DND-41 (cell line): ENCODE measurements at regions not wholly inside any gene's neighbourhood (a gene's known extent, or its start where the extent isn't known, plus 50 kb on each side); places are given as distances from the start of the nearest gene placed in this dataset.

Experiments used
- EZH2 ChIP-seq: IDR thresholded peaks from 3 replicates; pipeline ENCODE4 v1.6.1; 2012; ENCODE audit warnings: borderline replicate concordance, low read depth, mild to moderate bottlenecking, moderate library complexity, low read length, inconsistent platforms; ENCODE audit not compliant: severe bottlenecking
- TF ChIP-seq, protein P1 (sequence below): IDR thresholded peaks from 2 replicates; pipeline ENCODE4 v1.5.1; 2012; ENCODE audit warnings: borderline replicate concordance, low read length, moderate library complexity, mild to moderate bottlenecking; ENCODE audit not compliant: poor library complexity, severe bottlenecking; ENCODE audit errors: extremely low read depth

DNA sequence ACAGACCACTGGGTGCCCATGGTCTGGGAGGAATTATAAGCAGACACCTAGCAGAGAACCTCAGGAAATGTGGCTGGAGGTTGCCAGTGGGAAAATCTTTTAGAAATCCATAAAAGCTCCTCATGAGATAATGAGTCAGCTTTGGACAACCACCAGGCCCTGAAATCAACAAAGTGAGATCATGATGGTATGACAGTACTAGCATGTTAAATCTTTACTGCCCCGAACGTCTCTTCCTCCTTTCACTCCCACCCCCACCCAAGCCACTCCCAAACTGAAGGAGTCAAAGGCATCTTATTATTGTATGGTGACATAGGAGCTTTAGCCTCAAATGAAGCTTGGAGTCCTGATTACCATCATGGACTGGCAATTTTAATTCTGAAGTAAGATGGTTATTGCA, 240.0 kb downstream of the DIO2 start:
- TF ChIP-seq, protein P1, sequence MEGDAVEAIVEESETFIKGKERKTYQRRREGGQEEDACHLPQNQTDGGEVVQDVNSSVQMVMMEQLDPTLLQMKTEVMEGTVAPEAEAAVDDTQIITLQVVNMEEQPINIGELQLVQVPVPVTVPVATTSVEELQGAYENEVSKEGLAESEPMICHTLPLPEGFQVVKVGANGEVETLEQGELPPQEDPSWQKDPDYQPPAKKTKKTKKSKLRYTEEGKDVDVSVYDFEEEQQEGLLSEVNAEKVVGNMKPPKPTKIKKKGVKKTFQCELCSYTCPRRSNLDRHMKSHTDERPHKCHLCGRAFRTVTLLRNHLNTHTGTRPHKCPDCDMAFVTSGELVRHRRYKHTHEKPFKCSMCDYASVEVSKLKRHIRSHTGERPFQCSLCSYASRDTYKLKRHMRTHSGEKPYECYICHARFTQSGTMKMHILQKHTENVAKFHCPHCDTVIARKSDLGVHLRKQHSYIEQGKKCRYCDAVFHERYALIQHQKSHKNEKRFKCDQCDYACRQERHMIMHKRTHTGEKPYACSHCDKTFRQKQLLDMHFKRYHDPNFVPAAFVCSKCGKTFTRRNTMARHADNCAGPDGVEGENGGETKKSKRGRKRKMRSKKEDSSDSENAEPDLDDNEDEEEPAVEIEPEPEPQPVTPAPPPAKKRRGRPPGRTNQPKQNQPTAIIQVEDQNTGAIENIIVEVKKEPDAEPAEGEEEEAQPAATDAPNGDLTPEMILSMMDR = no peak
- no peak for TF ChIP-seq EZH2
